PFSK-1 (cell line): ENCODE measurements at regions not wholly inside any gene's neighbourhood (a gene's known extent, or its start where the extent isn't known, plus 50 kb on each side); places are given as distances from the start of the nearest gene placed in this dataset.

ENCODE experiments used
- POLR2AphosphoS5 ChIP-seq: IDR thresholded peaks from 2 replicates; pipeline ENCODE4 v1.6.1; 2012; ENCODE audit warnings: low read depth, mild to moderate bottlenecking, control low read depth, low read length, moderate library complexity
- SIN3A ChIP-seq: IDR thresholded peaks from 2 replicates; pipeline ENCODE4 v1.6.1; 2012; ENCODE audit warnings: mild to moderate bottlenecking, low read length, moderate library complexity, borderline replicate concordance; ENCODE audit not compliant: insufficient read depth
- TF ChIP-seq, protein P1 (sequence below), 2 experiments: IDR thresholded peaks; 2 replicates each; pipeline versions ENCODE4 v1.6.1 to v1.8.0; 2011 to 2012; ENCODE audit warnings: low read depth in 2 of 2, low read length in 2 of 2, control low read depth in 1 of 2, inconsistent platforms in 1 of 2, mild to moderate bottlenecking in 1 of 2, moderate library complexity in 1 of 2; ENCODE audit not compliant: insufficient read depth in 1 of 2

- TF ChIP-seq, protein P1, sequence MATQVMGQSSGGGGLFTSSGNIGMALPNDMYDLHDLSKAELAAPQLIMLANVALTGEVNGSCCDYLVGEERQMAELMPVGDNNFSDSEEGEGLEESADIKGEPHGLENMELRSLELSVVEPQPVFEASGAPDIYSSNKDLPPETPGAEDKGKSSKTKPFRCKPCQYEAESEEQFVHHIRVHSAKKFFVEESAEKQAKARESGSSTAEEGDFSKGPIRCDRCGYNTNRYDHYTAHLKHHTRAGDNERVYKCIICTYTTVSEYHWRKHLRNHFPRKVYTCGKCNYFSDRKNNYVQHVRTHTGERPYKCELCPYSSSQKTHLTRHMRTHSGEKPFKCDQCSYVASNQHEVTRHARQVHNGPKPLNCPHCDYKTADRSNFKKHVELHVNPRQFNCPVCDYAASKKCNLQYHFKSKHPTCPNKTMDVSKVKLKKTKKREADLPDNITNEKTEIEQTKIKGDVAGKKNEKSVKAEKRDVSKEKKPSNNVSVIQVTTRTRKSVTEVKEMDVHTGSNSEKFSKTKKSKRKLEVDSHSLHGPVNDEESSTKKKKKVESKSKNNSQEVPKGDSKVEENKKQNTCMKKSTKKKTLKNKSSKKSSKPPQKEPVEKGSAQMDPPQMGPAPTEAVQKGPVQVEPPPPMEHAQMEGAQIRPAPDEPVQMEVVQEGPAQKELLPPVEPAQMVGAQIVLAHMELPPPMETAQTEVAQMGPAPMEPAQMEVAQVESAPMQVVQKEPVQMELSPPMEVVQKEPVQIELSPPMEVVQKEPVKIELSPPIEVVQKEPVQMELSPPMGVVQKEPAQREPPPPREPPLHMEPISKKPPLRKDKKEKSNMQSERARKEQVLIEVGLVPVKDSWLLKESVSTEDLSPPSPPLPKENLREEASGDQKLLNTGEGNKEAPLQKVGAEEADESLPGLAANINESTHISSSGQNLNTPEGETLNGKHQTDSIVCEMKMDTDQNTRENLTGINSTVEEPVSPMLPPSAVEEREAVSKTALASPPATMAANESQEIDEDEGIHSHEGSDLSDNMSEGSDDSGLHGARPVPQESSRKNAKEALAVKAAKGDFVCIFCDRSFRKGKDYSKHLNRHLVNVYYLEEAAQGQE (IDR thresholded peaks at IDR 0.05; ENCODE audit: insufficient read depth in 1 of 2, low read depth in 2 of 2, low read length in 2 of 2): no peak
- no peak for TF ChIP-seq POLR2AphosphoS5
- TF ChIP-seq SIN3A: no peak
Measured at GRCh38 chr9:38282756-38283155, 109.7 kb upstream of the ALDH1B1 start.
